ENCODE measurements at regions not wholly inside any gene's neighbourhood (a gene's known extent, or its start where the extent isn't known, plus 50 kb on each side); places are given as distances from the start of the nearest gene placed in this dataset.

GRCh38 chr13:111006506-111007031, 91.7 kb upstream of the ANKRD10 start:
- H3K27me3 Mint-ChIP-seq (ENCODE audit: insufficient read depth, unreplicated experiment) = peaks cover 4% of the 10 kb centered on the region
- no peaks in the 10 kb centered on the region for H3K9me3 Mint-ChIP-seq (ENCODE audit: unreplicated experiment)
- no peaks in the 10 kb centered on the region for H3K4me1 ChIP-seq
- TF ChIP-seq, protein P1, sequence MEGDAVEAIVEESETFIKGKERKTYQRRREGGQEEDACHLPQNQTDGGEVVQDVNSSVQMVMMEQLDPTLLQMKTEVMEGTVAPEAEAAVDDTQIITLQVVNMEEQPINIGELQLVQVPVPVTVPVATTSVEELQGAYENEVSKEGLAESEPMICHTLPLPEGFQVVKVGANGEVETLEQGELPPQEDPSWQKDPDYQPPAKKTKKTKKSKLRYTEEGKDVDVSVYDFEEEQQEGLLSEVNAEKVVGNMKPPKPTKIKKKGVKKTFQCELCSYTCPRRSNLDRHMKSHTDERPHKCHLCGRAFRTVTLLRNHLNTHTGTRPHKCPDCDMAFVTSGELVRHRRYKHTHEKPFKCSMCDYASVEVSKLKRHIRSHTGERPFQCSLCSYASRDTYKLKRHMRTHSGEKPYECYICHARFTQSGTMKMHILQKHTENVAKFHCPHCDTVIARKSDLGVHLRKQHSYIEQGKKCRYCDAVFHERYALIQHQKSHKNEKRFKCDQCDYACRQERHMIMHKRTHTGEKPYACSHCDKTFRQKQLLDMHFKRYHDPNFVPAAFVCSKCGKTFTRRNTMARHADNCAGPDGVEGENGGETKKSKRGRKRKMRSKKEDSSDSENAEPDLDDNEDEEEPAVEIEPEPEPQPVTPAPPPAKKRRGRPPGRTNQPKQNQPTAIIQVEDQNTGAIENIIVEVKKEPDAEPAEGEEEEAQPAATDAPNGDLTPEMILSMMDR (IDR thresholded peaks at IDR 0.05; ENCODE audit: insufficient read depth in 1 of 2, low read depth in 1 of 2, low read length in 1 of 2, severe bottlenecking in 1 of 2, unreplicated experiment in 1 of 2) = no peak
- no peaks in the 10 kb centered on the region for H3K36me3 ChIP-seq (ENCODE audit: control insufficient read depth, insufficient read depth, low read length)
- no peaks in the 10 kb centered on the region for H3K4me1 Mint-ChIP-seq (ENCODE audit: low read depth, unreplicated experiment)
- no TSS peak for BruUV-seq (replicated peaks)
- H3K4me3 Mint-ChIP-seq (ENCODE audit: unreplicated experiment) = no peak overlapping the region
- H3K27me3 ChIP-seq (replicated peaks; ENCODE audit: control insufficient read depth, insufficient read depth, low read length) = no peaks in the 10 kb centered on the region
- POLR2A ChIA-PET = no interaction called here
- H3K9me3 ChIP-seq = no peaks in the 10 kb centered on the region
- H3K4me3 ChIP-seq (ENCODE audit: low read depth, low read length) = no peak overlapping the region
- CTCF ChIA-PET = interaction anchor here (0.7 kb wide), 1 partner anchor 325 kb away, joined by 3 read pairs; no protein-coding TSS in a partner anchor
- H3K36me3 Mint-ChIP-seq (ENCODE audit: insufficient read depth, unreplicated experiment) = no peaks in the 10 kb centered on the region
- intact Hi-C loops (cut with micrococcal nuclease; ENCODE audit: unreplicated experiment) = no loop called here
- H3K27ac Mint-ChIP-seq (ENCODE audit: unreplicated experiment) = no peak overlapping the region
- DNase-seq = no peak

GRCh38 chr13:111005808-111006505, 91.1 kb upstream of the ANKRD10 start:
- H3K36me3 Mint-ChIP-seq (ENCODE audit: insufficient read depth, unreplicated experiment) = no peaks in the 10 kb centered on the region
- H3K4me1 Mint-ChIP-seq (ENCODE audit: low read depth, unreplicated experiment) = no peaks in the 10 kb centered on the region
- no peak overlapping the region for H3K4me3 ChIP-seq (ENCODE audit: low read depth, low read length)
- no peak for DNase-seq
- H3K27me3 Mint-ChIP-seq (ENCODE audit: insufficient read depth, unreplicated experiment) = peaks cover 4% of the 10 kb centered on the region
- H3K4me1 ChIP-seq = no peaks in the 10 kb centered on the region
- BruUV-seq (replicated peaks) = no TSS peak
- no peaks in the 10 kb centered on the region for H3K9me3 Mint-ChIP-seq (ENCODE audit: unreplicated experiment)
- TF ChIP-seq, protein P1 (IDR thresholded peaks at IDR 0.05; ENCODE audit: insufficient read depth in 1 of 2, low read depth in 1 of 2, low read length in 1 of 2, severe bottlenecking in 1 of 2, unreplicated experiment in 1 of 2) = no peak
- ChIA-PET CTCF (interaction anchor here (0.7 kb wide), 1 partner anchor 325 kb away, joined by 3 read pairs; no protein-coding TSS in a partner anchor), POLR2A (no interaction called here)
- no peaks in the 10 kb centered on the region for H3K9me3 ChIP-seq
- no peak overlapping the region for H3K4me3 Mint-ChIP-seq (ENCODE audit: unreplicated experiment)
- intact Hi-C loops (cut with micrococcal nuclease; ENCODE audit: unreplicated experiment) = no loop called here
- H3K27me3 ChIP-seq (replicated peaks; ENCODE audit: control insufficient read depth, insufficient read depth, low read length) = no peaks in the 10 kb centered on the region
- H3K27ac Mint-ChIP-seq (ENCODE audit: unreplicated experiment) = no peak overlapping the region
- H3K36me3 ChIP-seq (ENCODE audit: control insufficient read depth, insufficient read depth, low read length) = no peaks in the 10 kb centered on the region

GRCh38 chr13:111005364-111005763, 90.5 kb upstream of the ANKRD10 start:
- H3K36me3 Mint-ChIP-seq (ENCODE audit: insufficient read depth, unreplicated experiment) = no peaks in the 10 kb centered on the region
- no peaks in the 10 kb centered on the region for H3K9me3 Mint-ChIP-seq (ENCODE audit: unreplicated experiment)
- H3K4me3 ChIP-seq (ENCODE audit: low read depth, low read length) = no peak overlapping the region
- no peak overlapping the region for H3K4me3 Mint-ChIP-seq (ENCODE audit: unreplicated experiment)
- POLR2A ChIA-PET = no interaction called here
- H3K9me3 ChIP-seq = no peaks in the 10 kb centered on the region
- H3K4me1 Mint-ChIP-seq (ENCODE audit: low read depth, unreplicated experiment) = no peaks in the 10 kb centered on the region
- no peaks in the 10 kb centered on the region for H3K4me1 ChIP-seq
- TF ChIP-seq, protein P1 (IDR thresholded peaks at IDR 0.05; ENCODE audit: insufficient read depth in 1 of 2, low read depth in 1 of 2, low read length in 1 of 2, severe bottlenecking in 1 of 2, unreplicated experiment in 1 of 2) = no peak
- no peaks in the 10 kb centered on the region for H3K36me3 ChIP-seq (ENCODE audit: control insufficient read depth, insufficient read depth, low read length)
- DNase-seq = no peak
- no peaks in the 10 kb centered on the region for H3K27me3 ChIP-seq (replicated peaks; ENCODE audit: control insufficient read depth, insufficient read depth, low read length)
- intact Hi-C loops (cut with micrococcal nuclease; ENCODE audit: unreplicated experiment) = no loop called here
- no peak overlapping the region for H3K27ac Mint-ChIP-seq (ENCODE audit: unreplicated experiment)
- CTCF ChIA-PET = no interaction called here
- BruUV-seq (replicated peaks) = no TSS peak
- peaks cover 4% of the 10 kb centered on the region for H3K27me3 Mint-ChIP-seq (ENCODE audit: insufficient read depth, unreplicated experiment)

All from Caco-2 (cell line).